Hepatocyte (in vitro differentiated cells): ENCODE measurements at regions not wholly inside any gene's neighbourhood (a gene's known extent, or its start where the extent isn't known, plus 50 kb on each side); places are given as distances from the start of the nearest gene placed in this dataset.

Experiments used
- DNase-seq: peaks from one replicate; pipeline ENCODE4 v3.0.0-alpha.2; 2016; ENCODE audit warnings: low spot score
- H2AFZ ChIP-seq: fragments of 200-600 bp; sonication (generic); 2 replicates; pipeline ENCODE4 v1.6.0; 2016; ENCODE audit warnings: antibody characterized with exemption, mild to moderate bottlenecking
- H3K27ac ChIP-seq: fragments of 200-600 bp; sonication (generic); 2 replicates; pipeline ENCODE4 v1.5.1; 2016; ENCODE audit warnings: mild to moderate bottlenecking
- H3K27me3 ChIP-seq: fragments of 200-600 bp; sonication (generic); 2 replicates; pipeline ENCODE4 v1.6.1; 2016
- H3K36me3 ChIP-seq: fragments of 200-600 bp; sonication (generic); replicated peaks from 2 replicates; pipeline ENCODE4 v1.5.1; 2016; ENCODE audit warnings: low read depth; ENCODE audit not compliant: insufficient read depth
- H3K4me1 ChIP-seq: fragments of 200-600 bp; sonication (generic); 2 replicates; pipeline ENCODE4 v1.5.1; 2016; ENCODE audit warnings: mild to moderate bottlenecking, moderate library complexity; ENCODE audit not compliant: insufficient read depth
- H3K4me2 ChIP-seq: fragments of 200-600 bp; sonication (generic); 2 replicates; pipeline ENCODE4 v1.6.0; 2016
- H3K4me3 ChIP-seq: fragments of 200-600 bp; sonication (generic); 2 replicates; pipeline ENCODE4 v1.5.1; 2016; ENCODE audit warnings: mild to moderate bottlenecking
- H3K79me2 ChIP-seq: fragments of 200-600 bp; sonication (generic); 2 replicates; pipeline ENCODE4 v1.6.0; 2017; ENCODE audit warnings: mild to moderate bottlenecking
- H3K9me2 ChIP-seq: fragments of 200-600 bp; sonication (generic); replicated peaks from 2 replicates; pipeline ENCODE4 v1.6.0; 2017; ENCODE audit warnings: mild to moderate bottlenecking; ENCODE audit not compliant: insufficient read depth
- H3K9me3 ChIP-seq: fragments of 200-600 bp; sonication (generic); 2 replicates; pipeline ENCODE4 v1.5.1; 2016; ENCODE audit warnings: low read depth, mild to moderate bottlenecking
- H4K20me1 ChIP-seq: fragments of 200-600 bp; sonication (generic); 2 replicates; pipeline ENCODE4 v1.6.0; 2016; ENCODE audit warnings: mild to moderate bottlenecking; ENCODE audit not compliant: insufficient read depth, poor library complexity, severe bottlenecking
- CTCF ChIP-seq: fragments of 200-600 bp; sonication (generic); IDR thresholded peaks from 2 replicates; pipeline ENCODE4 v1.5.1; 2016; ENCODE audit warnings: antibody characterized with exemption, mild to moderate bottlenecking; ENCODE audit not compliant: poor library complexity
- EZH2 ChIP-seq: fragments of 200-600 bp; sonication (generic); IDR thresholded peaks from 2 replicates; pipeline ENCODE4 v1.6.1; 2016; ENCODE audit warnings: antibody characterized with exemption, mild to moderate bottlenecking, borderline replicate concordance
- EZH2phosphoT487 ChIP-seq: fragments of 200-600 bp; sonication (generic); IDR thresholded peaks from one replicate; pipeline ENCODE4 v1.6.1; 2018; ENCODE audit warnings: antibody characterized with exemption, mild to moderate bottlenecking, low read depth, moderate library complexity; ENCODE audit not compliant: unreplicated experiment, severe bottlenecking
- WGBS: methylation state at CpG from one replicate; pipeline ENCODE4 v1.1.6; 2016; ENCODE audit warnings: low lambda C conversion rate; ENCODE audit errors: missing lambda C conversion rate; 5-methylcytosine and 5-hydroxymethylcytosine counted together

DNA sequence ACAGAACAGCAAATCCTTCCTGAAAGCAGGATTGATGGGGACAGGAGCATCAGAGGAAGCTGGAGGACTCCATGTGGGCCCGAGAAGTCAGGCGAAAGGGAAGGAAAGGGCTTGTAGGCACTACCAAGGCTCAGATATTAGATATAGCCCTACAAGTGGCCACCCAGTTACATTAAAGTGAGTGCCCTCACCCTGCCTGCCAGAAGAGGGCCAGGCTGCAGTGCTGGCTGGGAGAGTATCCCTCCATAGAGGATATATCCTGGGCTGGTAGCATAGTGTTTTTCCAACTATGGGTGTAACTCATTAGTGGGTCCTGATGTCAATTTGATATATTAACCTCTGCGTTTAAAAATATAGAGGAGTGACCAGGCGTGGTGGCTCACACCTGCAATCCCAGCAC is 285.2 kb downstream of the MYCN start:
- no peaks in the 10 kb centered on the region for H3K9me2 ChIP-seq
- no peaks in the 10 kb centered on the region for H3K27me3 ChIP-seq
- no peaks in the 10 kb centered on the region for H3K36me3 ChIP-seq
- no peaks in the 10 kb centered on the region for H4K20me1 ChIP-seq
- H3K4me1 ChIP-seq: no peaks in the 10 kb centered on the region
- TF ChIP-seq CTCF: no peak
- no peak for TF ChIP-seq EZH2
- TF ChIP-seq EZH2phosphoT487: no peak
- H3K4me2 ChIP-seq: no peak overlapping the region
- H2AFZ ChIP-seq: no peak overlapping the region
- DNase-seq: no peak
- no peaks in the 10 kb centered on the region for H3K79me2 ChIP-seq
- H3K4me3 ChIP-seq: no peak overlapping the region
- H3K27ac ChIP-seq: no peak overlapping the region
- H3K9me3 ChIP-seq: no peaks in the 10 kb centered on the region
- 94% methylated on average over 4 of the region's 4 CpGs for WGBS

GRCh38 chr2:16225071-16225470 is 284.7 kb downstream of the MYCN start:
- no peaks in the 10 kb centered on the region for H3K4me1 ChIP-seq
- TF ChIP-seq EZH2: no peak
- no peak for TF ChIP-seq EZH2phosphoT487
- TF ChIP-seq CTCF: no peak
- no peaks in the 10 kb centered on the region for H3K36me3 ChIP-seq
- no peaks in the 10 kb centered on the region for H4K20me1 ChIP-seq
- H3K4me3 ChIP-seq: no peak overlapping the region
- no peak overlapping the region for H2AFZ ChIP-seq
- H3K27ac ChIP-seq: no peak overlapping the region
- 83% methylated on average over 6 of the region's 6 CpGs for WGBS
- H3K27me3 ChIP-seq: no peaks in the 10 kb centered on the region
- no peaks in the 10 kb centered on the region for H3K9me3 ChIP-seq
- no peaks in the 10 kb centered on the region for H3K79me2 ChIP-seq
- H3K9me2 ChIP-seq: no peaks in the 10 kb centered on the region
- no peak for DNase-seq
- no peak overlapping the region for H3K4me2 ChIP-seq

GRCh38 chr2:16224298-16225045 is 284.1 kb downstream of the MYCN start:
- TF ChIP-seq EZH2: no peak
- TF ChIP-seq EZH2phosphoT487: no peak
- TF ChIP-seq CTCF: no peak
- WGBS: 65% methylated on average over 14 of the region's 14 CpGs
- H3K4me1 ChIP-seq: no peaks in the 10 kb centered on the region

More at GRCh38 chr2:16224298-16225045, 284.1 kb downstream of the MYCN start:
- Histone ChIP-seq H2AFZ (no peak overlapping the region), H3K9me3 (no peaks in the 10 kb centered on the region), H3K4me3 (no peak overlapping the region), H3K79me2 (no peaks in the 10 kb centered on the region), H3K27me3 (no peaks in the 10 kb centered on the region), H3K27ac (no peak overlapping the region), H4K20me1 (no peaks in the 10 kb centered on the region), H3K36me3 (no peaks in the 10 kb centered on the region), H3K4me2 (no peak overlapping the region), H3K9me2 (no peaks in the 10 kb centered on the region)
- DNase-seq: no peak
